H9 (cell line): ENCODE measurements at regions not wholly inside any gene's neighbourhood (a gene's known extent, or its start where the extent isn't known, plus 50 kb on each side); places are given as distances from the start of the nearest gene placed in this dataset.

Experiments
- DNase-seq: peaks from one replicate; pipeline ENCODE4 v3.0.0-alpha.2; 2017
- H2AFZ ChIP-seq: one replicate; pipeline ENCODE4 v1.6.1; 2013; ENCODE audit warnings: mild to moderate bottlenecking, low read length, control low read depth, moderate library complexity
- H2AK5ac ChIP-seq: 2 replicates; pipeline ENCODE4 v1.6.1; 2013; ENCODE audit warnings: low read length, control low read depth, mixed read lengths; ENCODE audit not compliant: insufficient read length
- H2BK120ac ChIP-seq: one replicate; pipeline ENCODE4 v1.6.1; 2013; ENCODE audit warnings: low read depth, mild to moderate bottlenecking, low read length, control low read depth, inconsistent platforms; ENCODE audit not compliant: poor library complexity, severe bottlenecking
- H2BK12ac ChIP-seq: 2 replicates; pipeline ENCODE4 v1.6.1; 2013; ENCODE audit warnings: low read length, control low read depth, mixed read lengths, low read depth; ENCODE audit not compliant: insufficient read length
- H2BK15ac ChIP-seq: 2 replicates; pipeline ENCODE4 v1.6.1; 2013; ENCODE audit warnings: low read depth, low read length, control low read depth
- H2BK20ac ChIP-seq: one replicate; pipeline ENCODE4 v1.6.1; 2013; ENCODE audit warnings: low read depth, mild to moderate bottlenecking, low read length, control low read depth, inconsistent platforms; ENCODE audit not compliant: poor library complexity, severe bottlenecking
- H2BK5ac ChIP-seq: 2 replicates; pipeline ENCODE4 v1.6.1; 2013; ENCODE audit warnings: low read length, control low read depth, mixed read lengths; ENCODE audit not compliant: insufficient read length
- H3K14ac ChIP-seq: 2 replicates; pipeline ENCODE4 v1.6.1; 2013; ENCODE audit warnings: low read length, control low read depth; ENCODE audit not compliant: insufficient read depth
- H3K18ac ChIP-seq: 2 replicates; pipeline ENCODE4 v1.6.1; 2013; ENCODE audit warnings: low read depth, mild to moderate bottlenecking, mixed read lengths, low read length, control low read depth; ENCODE audit not compliant: insufficient read length
- H3K23ac ChIP-seq: 2 replicates; pipeline ENCODE4 v1.6.1; 2013; ENCODE audit warnings: low read length, control low read depth, mixed read lengths, low read depth; ENCODE audit not compliant: insufficient read length
- H3K23me2 ChIP-seq: 2 replicates; pipeline ENCODE4 v1.6.1; 2013; ENCODE audit warnings: low read depth, mild to moderate bottlenecking, mixed read lengths, low read length, control low read depth; ENCODE audit not compliant: insufficient read length, poor library complexity, severe bottlenecking
- H3K27ac ChIP-seq: 2 replicates; pipeline ENCODE4 v1.5.1; 2013; ENCODE audit warnings: low read length, control low read depth, mixed read lengths, low read depth; ENCODE audit not compliant: insufficient read length
- H3K27me3 ChIP-seq: 2 replicates; pipeline ENCODE4 v1.6.1; 2013; ENCODE audit warnings: low read length, control low read depth, inconsistent platforms; ENCODE audit not compliant: insufficient read depth
- H3K4ac ChIP-seq: 2 replicates; pipeline ENCODE4 v1.6.1; 2013; ENCODE audit warnings: low read depth, mild to moderate bottlenecking, control low read depth, inconsistent platforms, low read length, moderate library complexity
- H3K4me1 ChIP-seq: 2 replicates; pipeline ENCODE4 v1.6.1; 2013; ENCODE audit warnings: low read length, control low read depth, inconsistent platforms; ENCODE audit not compliant: insufficient read depth
- H3K4me2 ChIP-seq: 2 replicates; pipeline ENCODE4 v1.6.1; 2013; ENCODE audit warnings: low read length, control low read depth, mixed read lengths; ENCODE audit not compliant: insufficient read length, insufficient read depth
- H3K56ac ChIP-seq: 2 replicates; pipeline ENCODE4 v1.6.1; 2013; ENCODE audit warnings: low read depth, mild to moderate bottlenecking, mixed read lengths, low read length, control low read depth; ENCODE audit not compliant: insufficient read length
- H3K79me1 ChIP-seq: 2 replicates; pipeline ENCODE4 v1.6.1; 2013; ENCODE audit warnings: low read depth, mild to moderate bottlenecking, moderate library complexity, low read length, control low read depth, inconsistent platforms; ENCODE audit not compliant: insufficient read depth, poor library complexity, severe bottlenecking
- H3K79me2 ChIP-seq: 2 replicates; pipeline ENCODE4 v1.6.1; 2013; ENCODE audit warnings: low read length, control low read depth, inconsistent platforms; ENCODE audit not compliant: insufficient read depth
- H3K9ac ChIP-seq: 2 replicates; pipeline ENCODE4 v1.6.1; 2013; ENCODE audit warnings: low read length, control low read depth, mixed read lengths; ENCODE audit not compliant: insufficient read length; ENCODE audit errors: extremely low read depth
- H3K9me3 ChIP-seq: one replicate; pipeline ENCODE4 v1.6.1; 2013; ENCODE audit warnings: low read depth, low read length, inconsistent platforms; ENCODE audit not compliant: control insufficient read depth
- H3T11ph ChIP-seq: one replicate; pipeline ENCODE4 v1.6.1; 2013; ENCODE audit warnings: mild to moderate bottlenecking, low read length, control low read depth, inconsistent platforms
- H4K20me1 ChIP-seq: one replicate; pipeline ENCODE4 v1.6.1; 2013; ENCODE audit not compliant: control insufficient read depth, insufficient read length, insufficient read depth
- H4K5ac ChIP-seq: 2 replicates; pipeline ENCODE4 v1.6.1; 2013; ENCODE audit warnings: low read depth, mild to moderate bottlenecking, mixed read lengths, low read length, control low read depth; ENCODE audit not compliant: insufficient read length
- H4K8ac ChIP-seq: replicated peaks from 2 replicates; pipeline ENCODE4 v1.6.1; 2013; ENCODE audit warnings: low read length, control low read depth, mixed read lengths, low read depth; ENCODE audit not compliant: insufficient read length
- H4K91ac ChIP-seq: 2 replicates; pipeline ENCODE4 v1.6.1; 2013; ENCODE audit warnings: low read depth, mild to moderate bottlenecking, moderate library complexity, mixed read lengths, low read length, control low read depth; ENCODE audit not compliant: insufficient read length
- H3K27ac Mint-ChIP-seq, 3 experiments: 2 replicates in 2 of 3; 3 replicates in 1 of 3; pipeline ENCODE4 v1.8.0; 2020 to 2021; ENCODE audit warnings: mixed read lengths in 3 of 3, mild to moderate bottlenecking in 1 of 3, moderate library complexity in 1 of 3
- H3K27me3 Mint-ChIP-seq: 2 replicates; pipeline ENCODE4 v1.8.0; 2021; ENCODE audit warnings: low read depth, mild to moderate bottlenecking, moderate library complexity, mixed read lengths
- H3K36me3 Mint-ChIP-seq, 3 experiments: 2 replicates in 2 of 3; 3 replicates in 1 of 3; pipeline ENCODE4 v1.8.0; 2020 to 2021; ENCODE audit warnings: low read depth in 3 of 3, mixed read lengths in 3 of 3; ENCODE audit not compliant: insufficient read depth in 1 of 3
- H3K4me1 Mint-ChIP-seq, 2 experiments: 2 replicates each; pipeline ENCODE4 v1.8.0; 2020; ENCODE audit warnings: mixed read lengths in 2 of 2
- H3K4me3 Mint-ChIP-seq, 2 experiments: 2 replicates in 1 of 2; 3 replicates in 1 of 2; pipeline ENCODE4 v1.8.0; 2020 to 2021; ENCODE audit warnings: mild to moderate bottlenecking in 2 of 2, mixed read lengths in 2 of 2, moderate library complexity in 1 of 2
- H3K9me3 Mint-ChIP-seq, 2 experiments: 2 replicates in 1 of 2; 3 replicates in 1 of 2; pipeline ENCODE4 v1.8.0; 2020; ENCODE audit warnings: mild to moderate bottlenecking in 2 of 2, mixed read lengths in 2 of 2, moderate library complexity in 1 of 2
- CTCF ChIP-seq: fragments of 200-600 bp; sonication (generic); conservative IDR thresholded peaks from 3 replicates; pipeline ENCODE4 v1.8.0; 2021; ENCODE audit warnings: antibody characterized with exemption, mild to moderate bottlenecking
- WGBS: extraction: QIAGEN DNeasy Blood & Tissue Kit; methylation state at CpG from one replicate; pipeline ENCODE4 v1.1.7; 2013; ENCODE audit warnings: missing lambda C conversion rate, low lambda C conversion rate, mixed read lengths; ENCODE audit not compliant: insufficient read length; ENCODE audit errors: extremely low coverage; 5-methylcytosine and 5-hydroxymethylcytosine counted together

DNA sequence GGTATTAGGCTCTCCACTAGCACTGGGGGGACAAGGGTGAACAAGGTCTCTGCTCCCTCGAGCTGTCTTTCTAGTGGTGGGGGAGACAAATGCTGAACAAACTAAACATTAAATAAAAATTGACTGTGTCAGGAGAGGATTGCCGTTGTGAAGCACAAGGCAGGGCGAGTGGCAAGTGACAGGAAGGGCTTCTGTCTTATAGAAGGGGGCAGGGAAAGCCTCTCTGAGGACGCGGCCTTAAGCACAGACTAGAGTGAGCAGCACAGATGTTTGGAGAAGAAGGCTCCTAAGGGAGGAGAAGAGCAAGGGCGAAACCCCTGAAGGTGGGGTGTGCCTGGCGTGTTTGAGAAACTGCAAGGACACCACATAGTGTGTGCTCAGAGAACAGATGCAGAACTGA, 50.9 kb upstream of the ATP2B2 start:
- Mint-ChIP-seq H3K4me1 (peaks cover 24 to 36% of the 10 kb centered on the region in 2 experiments), H3K9me3 (no peaks in the 10 kb centered on the region), H3K27me3 (peaks cover 26% of the 10 kb centered on the region), H3K27ac (no peak overlapping the region; a peak in 1 of 7 replicates), H3K36me3 (no peaks in the 10 kb centered on the region; a peak in 1 of 7 replicates), H3K4me3 (no peak overlapping the region)
- Histone ChIP-seq H4K91ac (no peak overlapping the region), H3K79me2 (no peaks in the 10 kb centered on the region), H3K79me1 (no peaks in the 10 kb centered on the region), H2AFZ (no peak overlapping the region), H2BK15ac (no peak overlapping the region), H4K5ac (no peak overlapping the region), H2AK5ac (no peak overlapping the region), H4K8ac (no peak overlapping the region), H4K20me1 (no peaks in the 10 kb centered on the region), H3K23me2 (no peaks in the 10 kb centered on the region), H2BK120ac (no peak overlapping the region), H3K9ac (no peak overlapping the region), H3K9me3 (no peaks in the 10 kb centered on the region), H3K18ac (no peak overlapping the region), H3K27ac (no peak overlapping the region), H2BK12ac (no peak overlapping the region), H3K14ac (no peak overlapping the region), H3K27me3 (no peaks in the 10 kb centered on the region), H2BK5ac (no peak overlapping the region), H3K23ac (no peak overlapping the region), H2BK20ac (no peak overlapping the region), H3K56ac (no peak overlapping the region), H3T11ph (no peak overlapping the region), H3K4me1 (0 out of 2 replicates have a peak, but pooled peaks cover 3% of the 10 kb centered on the region), H3K4ac (no peak overlapping the region; the same call in 1 of the 2 replicates), H3K4me2 (no peak overlapping the region)
- no peak for TF ChIP-seq CTCF
- no CpG with 5 or more reads among the region's 7 CpGs for WGBS
- peak; percentile 8 for DNase-seq
